ENCODE measurements at regions not wholly inside any gene's neighbourhood (a gene's known extent, or its start where the extent isn't known, plus 50 kb on each side); places are given as distances from the start of the nearest gene placed in this dataset.
"Not testable (repeated sequence)": the region's sequence is repeated elsewhere in the genome, so short reads cannot be mapped to it uniquely, and the experiment has no call there.

- in situ Hi-C loops (cut with MboI; ENCODE audit: low pct_unique_long_range_greater_than_20kb, low sequenced_read_pairs, unreplicated experiment), result no loop called here
- no peak for TF ChIP-seq CTCF (IDR thresholded peaks at IDR 0.05; ENCODE audit: extremely low read depth, insufficient read depth, missing control alignments)
- no peak for DNase-seq (ENCODE audit: low spot score)
Measured at GRCh38 chr2:180601016-180601415, 379.4 kb upstream of the UBE2E3 start.

GRCh38 chr2:180599804-180600203 lies 380.6 kb upstream of the UBE2E3 start:
- DNase-seq (ENCODE audit: low spot score), result no peak
- no peak for TF ChIP-seq CTCF (IDR thresholded peaks at IDR 0.05; ENCODE audit: extremely low read depth, insufficient read depth, missing control alignments)
- in situ Hi-C loops (cut with MboI; ENCODE audit: low pct_unique_long_range_greater_than_20kb, low sequenced_read_pairs, unreplicated experiment), result no loop called here

- TF ChIP-seq CTCF (IDR thresholded peaks at IDR 0.05; ENCODE audit: extremely low read depth, insufficient read depth, missing control alignments), result no peak
- no peak for DNase-seq (ENCODE audit: low spot score)
- in situ Hi-C loops (cut with MboI; ENCODE audit: low pct_unique_long_range_greater_than_20kb, low sequenced_read_pairs, unreplicated experiment), result no loop called here
Measured at GRCh38 chr2:180597179-180597578, 383.2 kb upstream of the UBE2E3 start.

- no peak for TF ChIP-seq CTCF (IDR thresholded peaks at IDR 0.05; ENCODE audit: extremely low read depth, insufficient read depth, missing control alignments)
- DNase-seq (ENCODE audit: low spot score), result no peak
- in situ Hi-C loops (cut with MboI; ENCODE audit: low pct_unique_long_range_greater_than_20kb, low sequenced_read_pairs, unreplicated experiment), result no loop called here
Measured at GRCh38 chr2:180596453-180596852, 384.0 kb upstream of the UBE2E3 start.

- in situ Hi-C loops (cut with MboI; ENCODE audit: low pct_unique_long_range_greater_than_20kb, low sequenced_read_pairs, unreplicated experiment), result no loop called here
- no peak for DNase-seq (ENCODE audit: low spot score)
- TF ChIP-seq CTCF (IDR thresholded peaks at IDR 0.05; ENCODE audit: extremely low read depth, insufficient read depth, missing control alignments), result no peak
Measured at GRCh38 chr2:180591947-180592346, 388.5 kb upstream of the UBE2E3 start.

- in situ Hi-C loops (cut with MboI; ENCODE audit: low pct_unique_long_range_greater_than_20kb, low sequenced_read_pairs, unreplicated experiment); DNase-seq (ENCODE audit: low spot score): not testable (repeated sequence)
Measured at GRCh38 chr2:180591093-180591781, 389.2 kb upstream of the UBE2E3 start.

GRCh38 chr2:180583441-180584140 lies 396.8 kb upstream of the UBE2E3 start:
- in situ Hi-C loops (cut with MboI; ENCODE audit: low pct_unique_long_range_greater_than_20kb, low sequenced_read_pairs, unreplicated experiment), result no loop called here
- TF ChIP-seq CTCF (IDR thresholded peaks at IDR 0.05; ENCODE audit: extremely low read depth, insufficient read depth, missing control alignments), result no peak
- DNase-seq (ENCODE audit: low spot score), result no peak
